ENCODE measurements at regions not wholly inside any gene's neighbourhood (a gene's known extent, or its start where the extent isn't known, plus 50 kb on each side); places are given as distances from the start of the nearest gene placed in this dataset.

GRCh38 chr11:121696177-121696871 lies 243.6 kb upstream of the SORL1-AS1 start:
- Histone ChIP-seq H3K27ac (ENCODE audit: low read length) (no peak overlapping the region), H3K36me3 (replicated peaks; ENCODE audit: insufficient read depth, low read length) (no peaks in the 10 kb centered on the region), H3K9ac (ENCODE audit: low read length) (no peak overlapping the region), H2AFZ (ENCODE audit: low read length) (no peak overlapping the region), H3K4me3 (ENCODE audit: low read length) (no peak overlapping the region), H3K4me1 (ENCODE audit: low read length) (no peaks in the 10 kb centered on the region), H3K27me3 (replicated peaks; ENCODE audit: insufficient read depth, low read length) (no peaks in the 10 kb centered on the region), H3F3A (ENCODE audit: insufficient read depth, low read length) (no peaks in the 10 kb centered on the region), H3K79me2 (ENCODE audit: low read length) (no peaks in the 10 kb centered on the region), H3K9me2 (replicated peaks; ENCODE audit: insufficient read depth, low read length) (no peaks in the 10 kb centered on the region), H3K4me2 (ENCODE audit: low read depth, low read length) (no peak overlapping the region), H3K9me3 (replicated peaks; ENCODE audit: insufficient read depth, low read length) (no peaks in the 10 kb centered on the region), H4K20me1 (ENCODE audit: insufficient read depth, low read length) (no peaks in the 10 kb centered on the region)
- no peak for TF ChIP-seq CTCF (IDR thresholded peaks at IDR 0.05; ENCODE audit: low read length)
- TF ChIP-seq EZH2 (optimal IDR thresholded peaks at IDR 0.05; ENCODE audit: low read depth, low read length) = no peak
- no peak for TF ChIP-seq EZH2phosphoT487 (IDR thresholded peaks at IDR 0.05; ENCODE audit: low read length)
- DNase-seq = no peak

DNA sequence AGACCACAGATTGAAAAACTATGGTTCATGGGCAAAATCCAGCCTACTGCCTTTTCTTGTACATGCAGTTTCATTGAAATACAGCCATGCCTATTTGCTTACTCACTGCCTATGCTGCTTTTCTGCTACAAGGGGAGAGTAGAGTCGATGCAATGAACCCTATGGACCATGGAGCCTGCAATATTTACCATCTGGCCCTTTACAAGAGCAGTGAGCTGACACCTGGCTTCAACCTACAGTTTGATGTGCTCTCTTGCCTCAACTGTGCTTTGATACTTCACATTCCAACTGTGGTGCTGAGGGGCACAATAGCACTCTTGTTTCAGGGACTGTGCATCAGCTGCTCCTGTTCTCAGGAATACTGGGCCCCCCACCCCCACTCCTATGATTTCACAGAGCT lies 239.5 kb upstream of the SORL1-AS1 start:
- Histone ChIP-seq H3K9ac (ENCODE audit: low read length) (no peak overlapping the region), H3K27ac (ENCODE audit: low read length) (no peak overlapping the region), H3K27me3 (replicated peaks; ENCODE audit: insufficient read depth, low read length) (no peaks in the 10 kb centered on the region), H2AFZ (ENCODE audit: low read length) (no peak overlapping the region), H3K4me2 (ENCODE audit: low read depth, low read length) (no peak overlapping the region), H3K4me1 (ENCODE audit: low read length) (no peaks in the 10 kb centered on the region), H3K9me3 (replicated peaks; ENCODE audit: insufficient read depth, low read length) (no peaks in the 10 kb centered on the region), H3K79me2 (ENCODE audit: low read length) (no peaks in the 10 kb centered on the region), H3K4me3 (ENCODE audit: low read length) (no peak overlapping the region), H3F3A (ENCODE audit: insufficient read depth, low read length) (no peaks in the 10 kb centered on the region), H3K9me2 (replicated peaks; ENCODE audit: insufficient read depth, low read length) (no peaks in the 10 kb centered on the region), H4K20me1 (ENCODE audit: insufficient read depth, low read length) (no peaks in the 10 kb centered on the region), H3K36me3 (replicated peaks; ENCODE audit: insufficient read depth, low read length) (no peaks in the 10 kb centered on the region)
- no peak for DNase-seq
- TF ChIP-seq EZH2 (optimal IDR thresholded peaks at IDR 0.05; ENCODE audit: low read depth, low read length) = no peak
- TF ChIP-seq EZH2phosphoT487 (IDR thresholded peaks at IDR 0.05; ENCODE audit: low read length) = no peak
- no peak for TF ChIP-seq CTCF (IDR thresholded peaks at IDR 0.05; ENCODE audit: low read length)

GRCh38 chr11:121688860-121689614 lies 236.3 kb upstream of the SORL1-AS1 start:
- TF ChIP-seq EZH2phosphoT487 (IDR thresholded peaks at IDR 0.05; ENCODE audit: low read length) (no peak), EZH2 (optimal IDR thresholded peaks at IDR 0.05; ENCODE audit: low read depth, low read length) (no peak), CTCF (IDR thresholded peaks at IDR 0.05; ENCODE audit: low read length) (no peak)

More at GRCh38 chr11:121688860-121689614, 236.3 kb upstream of the SORL1-AS1 start:
- Histone ChIP-seq H3K27me3 (replicated peaks; ENCODE audit: insufficient read depth, low read length) (no peaks in the 10 kb centered on the region), H3F3A (ENCODE audit: insufficient read depth, low read length) (no peaks in the 10 kb centered on the region), H3K9me2 (replicated peaks; ENCODE audit: insufficient read depth, low read length) (no peaks in the 10 kb centered on the region), H4K20me1 (ENCODE audit: insufficient read depth, low read length) (no peaks in the 10 kb centered on the region), H3K27ac (ENCODE audit: low read length) (no peak overlapping the region), H3K36me3 (replicated peaks; ENCODE audit: insufficient read depth, low read length) (no peaks in the 10 kb centered on the region), H3K4me3 (ENCODE audit: low read length) (no peak overlapping the region), H3K9ac (ENCODE audit: low read length) (no peak overlapping the region), H3K4me1 (ENCODE audit: low read length) (no peaks in the 10 kb centered on the region), H3K9me3 (replicated peaks; ENCODE audit: insufficient read depth, low read length) (no peaks in the 10 kb centered on the region), H2AFZ (ENCODE audit: low read length) (no peak overlapping the region), H3K4me2 (ENCODE audit: low read depth, low read length) (no peak overlapping the region), H3K79me2 (ENCODE audit: low read length) (no peaks in the 10 kb centered on the region)
- DNase-seq = no peak
